Occipital lobe (tissue), 1 donor: ENCODE measurements at regions not wholly inside any gene's neighbourhood (a gene's known extent, or its start where the extent isn't known, plus 50 kb on each side); places are given as distances from the start of the nearest gene placed in this dataset.
A peak's percentile ranks its signal among the peaks of the same experiment; 100 is the strongest.

Experiments used
- DNase-seq: peaks from one replicate; lab custom pipeline; 2025; lab: John Stamatoyannopoulos, UW

DNA sequence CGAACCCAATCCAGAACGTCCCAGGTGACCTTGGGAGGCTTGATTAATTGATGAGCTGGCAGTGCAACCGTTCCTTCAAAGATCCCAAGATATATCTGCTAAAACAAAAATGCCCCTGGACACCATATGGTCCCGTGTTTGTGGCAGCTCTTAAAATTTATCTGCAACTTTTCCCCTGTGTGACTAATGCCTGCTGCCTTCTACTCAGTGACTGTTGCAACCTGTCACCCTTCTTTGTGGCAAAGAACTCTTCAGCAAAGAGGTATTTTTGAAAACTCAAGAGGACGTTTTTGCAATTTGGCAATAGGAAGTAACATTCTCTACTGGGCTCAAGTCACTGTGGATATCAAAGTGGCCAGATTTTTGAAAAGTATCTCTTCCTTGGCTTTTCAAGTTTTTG is 75.8 kb upstream of the SOD3 start:
- DNase-seq = no peak

DNA sequence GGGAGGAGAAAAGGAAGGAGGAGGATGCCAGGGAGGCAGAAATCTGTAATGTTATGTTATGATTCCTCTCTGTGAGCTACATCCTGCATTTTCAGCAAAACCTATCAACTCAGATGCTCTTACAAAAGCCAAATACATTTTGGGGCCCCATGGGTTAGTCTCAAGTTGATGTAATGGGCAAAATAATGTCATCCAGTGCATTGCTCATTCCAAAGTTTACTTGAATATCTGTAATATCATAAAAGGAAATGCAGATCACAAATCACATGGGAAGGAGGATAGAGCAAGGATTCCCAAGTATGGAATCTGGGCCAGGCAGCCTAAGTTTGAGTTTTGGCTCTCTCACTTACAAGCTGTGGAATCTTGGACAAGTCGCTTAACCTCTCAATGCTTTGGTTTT is 74.9 kb upstream of the SOD3 start:
- DNase-seq = no peak

DNA sequence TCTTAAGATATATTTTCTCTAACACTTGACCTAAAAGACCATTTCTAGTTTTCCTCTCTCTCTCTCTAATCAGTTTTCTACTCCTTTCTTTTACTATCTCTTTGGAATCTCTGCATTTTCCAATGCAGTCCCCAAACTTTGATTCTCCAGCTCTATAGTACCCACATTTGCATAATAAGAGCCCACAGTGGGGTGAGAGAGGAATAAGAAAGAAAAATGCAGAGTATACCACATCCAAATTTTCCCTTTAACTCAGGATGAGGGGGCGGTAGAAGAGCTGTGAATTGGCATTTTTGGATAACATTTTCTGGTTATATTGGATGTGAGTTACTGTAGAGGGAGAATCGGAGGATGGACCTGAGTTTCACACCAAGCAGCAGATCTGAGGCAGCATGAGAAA is 74.4 kb upstream of the SOD3 start:
- no peak for DNase-seq

DNA sequence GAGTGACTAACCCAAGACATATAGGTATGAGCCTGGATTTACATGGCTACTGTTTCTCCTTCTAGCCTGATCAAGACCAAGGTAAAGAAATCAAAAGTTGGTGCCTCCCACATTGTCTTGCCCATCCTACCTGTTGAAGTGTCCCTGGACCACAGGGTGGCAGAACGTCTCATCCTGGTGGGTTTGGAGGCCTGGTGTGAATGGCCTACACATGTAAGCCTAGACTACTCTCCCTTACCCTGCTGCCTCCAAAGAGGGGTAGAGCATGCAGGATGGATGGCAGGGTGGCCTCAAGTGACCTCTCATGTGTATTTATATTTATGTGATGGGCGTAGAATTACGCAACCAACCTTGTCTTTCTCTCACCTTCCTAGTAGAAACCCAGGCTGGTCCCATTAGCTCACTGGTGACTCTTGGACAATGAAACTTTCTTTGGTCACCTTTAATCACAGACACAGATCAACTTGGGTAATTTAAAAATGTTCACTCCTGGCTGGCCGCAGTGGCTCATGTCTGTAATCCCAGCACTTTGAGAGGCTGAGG is 73.3 kb upstream of the SOD3 start:
- no peak for DNase-seq

DNA sequence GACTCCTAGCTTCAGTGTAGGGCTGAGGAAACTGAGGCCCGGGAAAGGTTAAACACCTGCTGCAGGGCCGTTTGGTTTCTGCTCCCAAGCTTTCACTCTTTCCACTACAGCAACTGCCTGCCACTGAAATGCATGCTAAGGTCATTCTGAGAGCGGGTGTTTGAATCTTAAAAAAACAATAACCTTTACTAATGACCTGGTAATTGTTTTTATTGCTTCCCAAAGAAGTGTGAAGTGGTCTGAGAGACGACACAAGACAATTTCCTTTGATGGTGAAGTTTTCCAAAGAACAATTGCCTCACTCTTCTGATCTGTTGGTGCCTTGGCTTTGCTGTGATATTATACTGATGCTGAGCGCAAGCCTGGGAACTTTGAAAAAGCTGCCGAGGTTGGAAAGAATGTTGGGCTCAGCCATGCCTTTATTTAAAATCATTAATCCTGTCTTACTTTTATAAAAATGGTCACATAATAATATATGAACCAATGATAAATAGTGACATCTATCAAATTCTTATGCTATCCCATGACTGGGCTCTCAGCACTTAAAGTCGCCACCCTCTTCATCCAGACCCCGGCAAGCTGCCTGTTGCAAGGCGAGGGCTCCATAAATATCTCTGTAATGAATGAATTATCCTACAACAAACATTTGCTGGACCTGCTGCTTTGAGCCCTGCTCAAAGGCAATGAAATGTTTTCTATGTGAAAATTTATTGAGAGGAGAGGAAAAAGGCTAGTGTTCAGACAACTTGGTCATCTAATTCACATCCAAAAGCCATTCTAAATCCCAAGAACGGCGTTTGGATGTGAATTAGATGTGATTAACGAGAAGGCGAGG is 67.8 kb upstream of the SOD3 start:
- DNase-seq = no peak

DNA sequence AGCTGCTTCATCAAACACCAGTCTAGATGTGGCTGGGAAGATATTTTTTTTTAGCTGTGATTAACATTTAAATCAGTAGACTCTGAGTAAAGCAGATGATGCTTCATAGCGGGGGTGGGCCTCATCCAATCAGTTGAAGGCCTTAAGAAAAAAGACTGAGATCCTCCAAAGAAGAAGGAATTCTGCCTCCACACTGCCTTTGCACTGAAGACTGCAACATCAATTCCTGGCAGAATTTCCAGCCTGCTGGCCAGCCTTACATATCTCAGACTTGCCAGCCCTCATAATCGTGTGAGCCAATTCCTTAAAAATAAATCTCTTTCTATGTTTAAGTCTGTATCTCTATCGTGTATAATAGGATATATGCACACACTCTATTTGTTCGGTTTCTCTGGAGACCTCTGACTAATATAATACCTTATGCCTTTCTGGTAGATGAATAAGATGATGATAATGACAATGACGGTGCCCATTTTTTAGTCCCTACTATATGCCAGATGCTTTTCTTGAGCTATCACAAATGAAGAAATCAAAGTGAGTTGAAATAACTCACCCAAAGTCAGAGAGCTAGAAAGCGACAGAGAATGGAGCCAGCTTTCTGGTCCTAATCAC is 66.1 kb upstream of the SOD3 start:
- DNase-seq = no peak

DNA sequence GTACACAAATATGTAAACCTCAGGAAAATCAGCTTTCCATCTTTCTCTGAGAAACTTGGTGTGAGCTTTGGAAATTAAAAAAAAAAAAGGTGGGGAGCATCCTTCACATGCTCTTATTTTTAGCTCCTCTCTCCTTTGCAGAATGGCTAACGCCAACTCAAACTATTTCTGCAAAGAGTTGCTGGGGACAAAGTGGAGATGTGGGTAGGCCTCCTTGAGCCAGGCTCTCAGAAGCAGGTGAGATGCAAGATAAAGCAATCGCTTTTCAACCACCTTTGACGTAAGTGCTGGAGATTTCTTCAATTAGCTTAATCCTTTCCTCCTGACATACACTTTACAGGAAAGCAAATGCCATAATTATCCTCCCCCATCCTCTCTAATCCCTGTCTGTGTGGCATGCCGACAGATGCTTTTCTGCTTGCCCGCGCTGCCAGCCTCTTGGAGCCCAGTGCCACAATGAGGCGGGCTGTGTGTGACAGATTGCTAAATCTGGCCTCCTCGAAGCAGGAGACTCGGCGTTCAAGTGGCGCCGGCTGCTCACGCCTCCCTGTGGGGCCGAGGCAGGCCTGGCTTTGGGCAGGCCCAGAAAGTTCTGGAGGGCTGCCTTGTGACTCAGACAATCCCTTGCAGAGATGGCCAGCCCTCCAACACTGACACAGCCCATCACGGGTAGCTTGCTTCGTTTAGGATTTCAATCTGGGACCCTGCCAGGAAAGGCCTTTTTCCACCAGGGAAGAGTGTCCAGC is 64.9 kb upstream of the SOD3 start:
- DNase-seq = peak; percentile 77

DNA sequence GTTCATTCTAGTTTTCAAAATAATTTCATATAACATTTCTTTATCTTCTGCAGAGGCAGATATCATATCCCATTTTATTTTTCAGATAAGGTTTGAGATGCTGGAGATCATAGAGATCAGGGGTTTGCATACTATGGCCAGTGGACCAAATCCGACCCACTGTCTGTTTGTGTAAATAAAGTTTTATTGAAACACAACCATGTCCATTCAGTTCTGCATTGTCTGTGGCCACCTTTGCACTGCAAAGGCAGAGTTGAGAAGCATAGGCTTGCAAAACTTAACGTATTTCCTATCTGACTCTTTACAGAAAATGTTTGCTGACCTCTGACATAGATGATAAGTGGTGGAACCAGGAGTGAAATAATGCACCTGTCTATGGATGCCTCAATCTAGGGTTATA is 63.9 kb upstream of the SOD3 start:
- DNase-seq = no peak

DNA sequence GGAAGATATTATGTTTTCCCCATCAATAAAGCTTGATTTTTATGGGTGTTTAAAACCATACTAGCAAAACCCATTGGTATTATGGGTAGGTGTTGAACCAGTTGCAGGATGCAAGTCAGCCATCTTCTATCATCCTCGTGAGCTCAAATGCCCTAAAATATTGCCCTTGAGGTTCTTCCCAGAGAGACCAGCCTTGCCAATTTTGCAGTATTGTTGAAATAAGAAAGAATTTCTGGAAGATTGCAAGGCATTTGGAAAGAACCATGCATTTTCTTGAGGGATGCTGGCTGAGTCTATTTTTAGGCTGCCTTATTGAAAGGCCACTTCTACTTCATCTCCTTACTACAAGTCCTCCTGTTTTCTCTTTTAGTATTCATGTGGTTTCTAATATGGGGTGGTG is 60.9 kb upstream of the SOD3 start:
- no peak for DNase-seq

DNA sequence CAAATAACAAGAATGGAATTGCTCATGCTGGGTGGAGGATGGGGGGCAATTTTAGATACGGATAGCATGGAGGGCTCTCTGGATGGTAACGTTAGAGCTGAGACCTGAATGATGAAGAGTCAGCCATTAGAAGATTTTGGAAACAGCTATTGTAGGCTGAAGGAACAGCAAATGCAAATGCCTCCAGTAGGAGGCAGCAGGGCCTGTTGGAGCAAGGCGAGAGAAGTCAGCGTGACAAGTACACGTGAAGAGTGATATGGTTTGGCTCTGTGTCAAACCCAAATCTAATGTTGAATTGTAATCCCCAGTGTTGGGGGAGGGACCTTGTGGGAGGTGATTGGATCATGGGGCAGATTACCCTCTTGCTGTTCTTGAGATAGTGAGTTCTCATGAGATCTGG is 59.3 kb upstream of the SOD3 start:
- no peak for DNase-seq

DNA sequence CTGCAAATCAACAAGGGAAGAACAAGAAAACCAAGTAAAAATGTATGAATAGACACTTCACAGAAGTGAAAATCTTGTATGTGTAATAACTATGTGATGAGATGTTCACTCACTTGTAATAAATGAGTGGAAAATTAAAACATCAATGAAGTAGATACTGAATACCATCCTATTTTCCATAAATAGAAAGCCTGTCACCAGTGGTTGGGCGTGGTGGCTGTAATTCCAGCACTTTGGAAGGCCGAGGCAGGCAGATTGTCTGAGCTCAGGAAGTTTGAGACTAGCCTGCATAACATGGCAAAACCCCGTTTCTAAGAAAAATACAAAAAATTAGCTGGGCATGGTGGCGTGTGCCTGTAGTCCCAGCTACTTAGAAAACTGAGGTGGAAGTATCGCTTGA is 53.5 kb upstream of the SOD3 start:
- no peak for DNase-seq

DNA sequence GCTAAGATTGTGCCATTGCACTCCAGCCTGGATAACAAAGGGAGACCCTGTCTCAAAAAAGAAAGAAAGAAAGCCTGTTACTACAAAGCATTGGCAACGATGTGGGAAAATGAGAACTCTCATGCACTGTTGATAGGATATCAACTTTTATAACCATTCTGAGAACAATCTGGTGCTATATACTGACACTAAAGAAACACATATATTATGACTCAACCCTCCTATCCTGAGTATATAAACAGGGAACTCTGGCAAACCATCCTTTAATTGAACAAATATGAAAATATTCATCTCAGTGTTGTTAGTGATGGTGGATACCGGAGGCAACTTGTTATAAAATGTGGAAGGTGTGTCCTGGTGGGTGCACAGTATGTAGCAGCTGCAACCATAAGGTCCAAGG is 53.0 kb upstream of the SOD3 start:
- DNase-seq = no peak

DNA sequence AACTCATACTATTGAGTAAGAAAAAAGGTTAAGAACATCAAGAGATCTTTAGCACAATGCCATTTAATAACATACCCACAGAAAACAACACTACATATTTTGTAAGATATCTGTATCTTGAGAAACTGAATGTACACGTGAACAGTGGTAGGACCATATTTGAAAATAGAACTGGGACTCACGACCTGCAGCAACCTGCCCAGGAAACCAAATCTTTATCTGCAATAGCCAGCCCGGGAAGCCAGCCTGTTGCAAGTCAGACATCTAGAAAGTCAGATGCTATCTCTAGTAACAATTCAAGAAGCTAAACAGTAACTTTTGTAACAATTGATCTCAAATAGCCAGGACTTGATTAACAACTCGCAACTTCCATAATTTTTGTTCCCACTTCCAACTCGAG is 52.6 kb upstream of the SOD3 start:
- DNase-seq = no peak

DNA sequence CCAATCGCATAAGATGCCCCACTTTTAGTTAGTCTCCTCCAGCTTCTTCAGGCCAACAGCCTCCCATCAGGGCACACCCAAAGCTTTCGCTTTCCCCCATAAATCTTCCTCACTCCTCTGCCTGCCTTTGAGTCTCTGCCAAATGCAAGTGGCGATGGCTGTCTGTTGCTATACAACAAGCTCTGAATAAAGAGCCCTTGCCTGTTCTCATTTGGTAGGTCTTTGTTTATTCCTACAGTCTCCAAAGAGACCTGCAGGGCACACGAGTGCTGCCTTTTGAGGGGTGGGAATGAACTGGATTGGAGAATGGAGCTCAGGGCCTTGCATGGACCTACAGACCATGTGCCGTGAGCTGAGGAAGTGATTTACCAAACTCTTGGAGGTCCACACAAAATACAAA is 52.2 kb upstream of the SOD3 start:
- no peak for DNase-seq

DNA sequence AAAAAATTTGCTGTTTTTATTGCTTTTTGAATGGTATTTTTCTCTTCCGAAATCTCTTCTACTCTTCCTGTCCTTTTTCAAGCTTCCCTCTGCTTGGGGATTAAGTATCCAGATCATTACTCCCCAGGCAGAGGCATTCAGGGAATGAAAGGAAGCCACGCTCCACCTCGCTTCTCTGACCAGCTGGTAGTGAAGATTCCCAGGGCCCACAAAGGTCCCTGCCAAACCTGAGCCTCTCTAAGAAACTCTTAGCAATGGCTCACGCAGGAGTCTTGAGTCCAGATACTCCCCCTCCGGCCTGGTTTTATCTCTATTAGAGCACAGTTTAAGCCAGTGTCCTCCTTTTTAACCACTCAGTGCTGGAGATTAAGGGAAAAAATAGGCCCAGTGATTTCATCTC is 51.4 kb upstream of the SOD3 start:
- no peak for DNase-seq

DNA sequence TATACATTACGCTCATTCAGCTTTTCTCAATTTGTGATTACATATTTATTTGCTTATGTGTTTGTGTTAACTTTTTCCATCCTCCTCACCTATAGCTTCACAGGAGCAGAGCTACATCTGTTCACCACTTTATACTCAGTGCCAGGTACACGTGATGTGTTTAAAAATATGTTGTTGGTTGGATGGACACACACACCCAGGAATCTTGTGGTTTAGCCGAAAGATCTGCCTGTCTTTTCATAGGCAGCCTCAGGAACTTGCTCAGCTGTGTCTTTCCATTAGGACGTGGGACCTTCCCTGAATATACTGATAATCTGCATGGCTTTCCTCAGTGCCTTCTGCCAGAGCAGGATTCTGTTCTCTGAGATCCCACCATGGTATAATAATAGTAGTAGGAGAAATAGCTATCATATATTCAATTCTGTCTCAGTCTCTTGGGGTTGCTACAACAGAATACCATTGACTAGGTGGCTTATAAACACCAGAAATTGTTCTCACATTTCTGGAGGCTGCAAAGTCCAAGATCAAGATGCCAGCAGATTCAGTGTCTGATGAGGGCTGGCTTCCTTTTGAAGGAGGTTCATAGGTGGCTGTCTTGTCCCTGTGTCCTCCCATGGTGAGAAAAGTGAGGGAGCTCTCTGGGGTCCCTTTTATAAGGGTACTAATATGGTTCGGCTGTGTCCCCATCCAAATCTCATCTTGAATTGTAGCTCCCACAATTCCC is 50.0 kb upstream of the SOD3 start:
- no peak for DNase-seq
